HCT116 (cell line): ENCODE measurements at regions not wholly inside any gene's neighbourhood (a gene's known extent, or its start where the extent isn't known, plus 50 kb on each side); places are given as distances from the start of the nearest gene placed in this dataset.

ENCODE experiments used
- ATAC-seq: fragments of 200-7000 bp; cut with Tn5 transposase; 2 replicates; pipeline ENCODE4 v1.9.1; 2020; ENCODE audit warnings: mild to moderate bottlenecking, moderate library complexity
- BruUV-seq: library from RNA; stranded (reverse); fragments of 400-500 nt; replicated peaks from 2 replicates; lab custom pipeline; 2021; lab: Mats Ljungman, UMichigan
- CTCF ChIA-PET: fragments of 300-600 bp; sonication (Branson Sonifier 250); formaldehyde crosslinking; loops from one replicate; lab custom pipeline; 2021; ENCODE audit warnings: antibody characterized with exemption; lab: Charles Lee
- POLR2A ChIA-PET: fragments of 300-600, 350-600 bp; sonication (Branson Sonifier 250); formaldehyde crosslinking; loops from one replicate; lab custom pipeline; 2021; ENCODE audit warnings: antibody characterized with exemption; lab: Charles Lee
- RAD21 ChIA-PET, 2 experiments: fragments of 300-600 bp; sonication (Branson Sonifier 250); formaldehyde crosslinking; loops; one replicate each; lab custom pipeline; 2023; ENCODE audit warnings: low total read pairs in 2 of 2; ENCODE audit not compliant: uncharacterized antibody in 2 of 2, unreplicated experiment in 2 of 2, low non-redundant PET in 1 of 2; lab: Charles Lee
- DNase-seq: peaks from one replicate; pipeline ENCODE4 v3.0.0-alpha.2; 2010; ENCODE audit warnings: low read depth, low spot score
- H2AFZ ChIP-seq: fragments of 200-600 bp; shearing (Covaris generic), sonication (generic); 2 replicates; pipeline ENCODE4 v1.6.1; 2017; ENCODE audit warnings: low read depth, mixed run types, mixed read lengths, antibody characterized with exemption, low read length; ENCODE audit not compliant: poor library complexity, severe bottlenecking
- H3K27ac ChIP-seq: 2 replicates; pipeline ENCODE4 v1.5.1; 2012; ENCODE audit warnings: low read depth, low read length
- H3K27me3 ChIP-seq: fragments of 200-600 bp; sonication (generic); 2 replicates; pipeline ENCODE4 v1.6.1; 2016; ENCODE audit warnings: mixed run types, low read length, mixed read lengths; ENCODE audit not compliant: insufficient read depth
- H3K36me3 ChIP-seq, 2 experiments: fragments of 200-500 bp in 1 of 2; fragments of 200-600 bp in 1 of 2; sonication (Bioruptor generic) in 1 of 2; sonication (generic) in 1 of 2; 2 replicates each; pipeline versions ENCODE4 v1.5.1 to v1.6.1; 2014 to 2016; ENCODE audit warnings: low read length in 2 of 2, inconsistent platforms in 1 of 2, mixed read lengths in 1 of 2, mixed run types in 1 of 2; ENCODE audit not compliant: insufficient read depth in 2 of 2, control insufficient read depth in 1 of 2
- H3K4me1 ChIP-seq, 2 experiments: fragments of 200-600 bp in 1 of 2; sonication (generic) in 1 of 2; 2 replicates each; pipeline versions ENCODE4 v1.5.1 to v1.6.1; 2012 to 2017; ENCODE audit warnings: low read length in 2 of 2, inconsistent platforms in 1 of 2, mild to moderate bottlenecking in 1 of 2, mixed read lengths in 1 of 2, mixed run types in 1 of 2, moderate library complexity in 1 of 2; ENCODE audit not compliant: insufficient read depth in 2 of 2, control insufficient read depth in 1 of 2
- H3K4me2 ChIP-seq: fragments of 200-600 bp; sonication (generic); 2 replicates; pipeline ENCODE4 v1.6.1; 2017; ENCODE audit warnings: mixed run types, low read length, mixed read lengths
- H3K4me3 ChIP-seq, 2 experiments: fragments of 200-600 bp in 1 of 2; sonication (generic) in 1 of 2; replicated peaks in 1 of 2; 2 replicates each; pipeline ENCODE4 v1.5.1; 2011 to 2016; ENCODE audit warnings: low read length in 2 of 2, control low read depth in 1 of 2, low read depth in 1 of 2, mild to moderate bottlenecking in 1 of 2, mixed read lengths in 1 of 2, mixed run types in 1 of 2
- H3K79me2 ChIP-seq: fragments of 200-600 bp; sonication (generic); 2 replicates; pipeline ENCODE4 v1.6.1; 2017; ENCODE audit warnings: mild to moderate bottlenecking, mixed run types, low read length, moderate library complexity, mixed read lengths; ENCODE audit not compliant: insufficient read depth
- H3K9ac ChIP-seq: fragments of 200-600 bp; sonication (generic); 2 replicates; pipeline ENCODE4 v1.6.1; 2016; ENCODE audit warnings: low read length, mixed read lengths
- H3K9me2 ChIP-seq: fragments of 200-600 bp; sonication (generic), shearing (Covaris generic); 2 replicates; pipeline ENCODE4 v1.6.1; 2017; ENCODE audit warnings: mixed run types, mild to moderate bottlenecking, moderate library complexity; ENCODE audit not compliant: insufficient read depth
- H3K9me3 ChIP-seq, 2 experiments: fragments of 200-500 bp in 1 of 2; fragments of 200-600 bp in 1 of 2; sonication (Bioruptor generic) in 1 of 2; sonication (generic) in 1 of 2; 2 replicates each; pipeline ENCODE4 v1.6.1; 2014 to 2017; ENCODE audit warnings: low read length in 2 of 2, mixed read lengths in 2 of 2, inconsistent platforms in 1 of 2, low read depth in 1 of 2, mild to moderate bottlenecking in 1 of 2, mixed run types in 1 of 2, moderate library complexity in 1 of 2; ENCODE audit not compliant: control insufficient read depth in 1 of 2, insufficient read depth in 1 of 2
- H4K20me1 ChIP-seq: fragments of 200-600 bp; sonication (generic), shearing (Covaris generic); 2 replicates; pipeline ENCODE4 v1.6.1; 2017; ENCODE audit warnings: mixed run types, mild to moderate bottlenecking, moderate library complexity; ENCODE audit not compliant: insufficient read depth
- CBX3 ChIP-seq: IDR thresholded peaks from 2 replicates; pipeline ENCODE4 v1.6.1; 2012; ENCODE audit warnings: low read depth
- ELF1 ChIP-seq: IDR thresholded peaks from 2 replicates; pipeline ENCODE4 v1.6.1; 2012; ENCODE audit warnings: low read depth, borderline replicate concordance
- EZH2 ChIP-seq: fragments of 200-600 bp; sonication (generic); IDR thresholded peaks from 2 replicates; pipeline ENCODE4 v1.6.1; 2017; ENCODE audit warnings: antibody characterized with exemption, mixed run types
- EZH2phosphoT487 ChIP-seq: fragments of 200-600 bp; IDR thresholded peaks from 2 replicates; pipeline ENCODE4 v1.6.1; 2018; ENCODE audit warnings: antibody characterized with exemption, borderline replicate concordance
- JUND ChIP-seq: IDR thresholded peaks from 2 replicates; pipeline ENCODE4 v1.6.1; 2012
- POLR2A ChIP-seq: IDR thresholded peaks from 2 replicates; pipeline ENCODE4 v1.7.0; 2011; ENCODE audit warnings: borderline replicate concordance; ENCODE audit not compliant: insufficient read depth, insufficient read length; ENCODE audit errors: extremely low read depth
- POLR2AphosphoS5 ChIP-seq: IDR thresholded peaks from 2 replicates; pipeline ENCODE4 v1.6.1; 2011; ENCODE audit warnings: mild to moderate bottlenecking, low read depth, low read length, moderate library complexity
- RAD21 ChIP-seq: IDR thresholded peaks from 2 replicates; pipeline ENCODE4 v1.6.1; 2012; ENCODE audit warnings: low read depth, mild to moderate bottlenecking
- SIN3A ChIP-seq: IDR thresholded peaks from 2 replicates; pipeline ENCODE4 v1.6.1; 2012; ENCODE audit warnings: low read depth
- SP1 ChIP-seq: IDR thresholded peaks from 2 replicates; pipeline ENCODE4 v1.6.1; 2012; ENCODE audit warnings: low read depth
- SRF ChIP-seq: IDR thresholded peaks from 2 replicates; pipeline ENCODE4 v1.6.1; 2012; ENCODE audit warnings: low read depth
- TCF7L2 ChIP-seq: IDR thresholded peaks from 2 replicates; pipeline ENCODE4 v1.7.0; 2011; ENCODE audit warnings: borderline replicate concordance, inconsistent platforms; ENCODE audit not compliant: insufficient read depth, insufficient read length; ENCODE audit errors: extremely low read depth
- YY1 ChIP-seq: IDR thresholded peaks from 2 replicates; pipeline ENCODE4 v1.6.1; 2011; ENCODE audit warnings: low read length, low read depth, moderate library complexity, mild to moderate bottlenecking; ENCODE audit not compliant: insufficient replicate concordance; ENCODE audit errors: extremely low read depth
- ZNF274 ChIP-seq: fragments of 200-500 bp; sonication (Bioruptor generic); IDR thresholded peaks from 2 replicates; pipeline ENCODE4 v1.6.1; 2014; ENCODE audit warnings: mild to moderate bottlenecking, low read depth, low read length, inconsistent platforms
- intact Hi-C: fragments of 100-400 bp; cut with micrococcal nuclease; formaldehyde crosslinking; loops from 2 replicates; pipeline ENCODE4 v1.10.0; 2022
- TF ChIP-seq, protein P1 (sequence below): IDR thresholded peaks from 2 replicates; pipeline ENCODE4 v1.6.1; 2011; ENCODE audit warnings: mild to moderate bottlenecking, low read length, moderate library complexity; ENCODE audit not compliant: insufficient replicate concordance; ENCODE audit errors: extremely low read depth
- TF ChIP-seq, protein P2 (sequence below): IDR thresholded peaks from 2 replicates; pipeline ENCODE4 v1.6.1; 2012
- TF ChIP-seq, protein P3 (sequence below): IDR thresholded peaks from 2 replicates; pipeline ENCODE4 v1.6.1; 2012

DNA sequence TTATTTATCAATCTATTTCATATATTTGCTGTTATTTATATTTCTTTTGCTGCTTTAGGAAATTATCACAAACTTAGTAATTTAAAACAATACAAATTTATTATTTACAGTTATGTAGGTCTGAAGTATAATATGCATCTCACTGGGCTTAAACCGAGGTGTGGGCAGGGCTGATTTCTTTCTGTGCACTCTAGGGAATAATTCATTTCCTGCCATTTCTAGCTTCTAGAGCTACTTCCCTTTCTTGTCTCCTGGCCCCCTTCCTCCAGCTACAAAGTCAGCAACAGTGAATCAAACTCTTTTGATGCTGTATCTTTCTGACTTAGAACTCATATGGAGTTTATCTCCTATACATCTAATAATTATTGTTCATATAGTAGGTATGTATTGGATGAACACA lies 303.5 kb upstream of the ARSJ start:
- ChIA-PET POLR2A (no interaction called here), RAD21 (no interaction called here), CTCF (no interaction called here)
- no peak for ATAC-seq
- intact Hi-C loops, result no loop called here
- Histone ChIP-seq H3K4me2 (no peak overlapping the region), H3K4me3 (no peak overlapping the region), H3K9me3 (no peaks in the 10 kb centered on the region), H3K79me2 (no peaks in the 10 kb centered on the region), H4K20me1 (no peaks in the 10 kb centered on the region), H3K27me3 (no peaks in the 10 kb centered on the region), H3K9me2 (no peaks in the 10 kb centered on the region), H3K9ac (no peak overlapping the region), H3K4me1 (no peaks in the 10 kb centered on the region), H3K27ac (no peak overlapping the region), H2AFZ (no peak overlapping the region), H3K36me3 (no peaks in the 10 kb centered on the region)
- TF ChIP-seq, protein P1, sequence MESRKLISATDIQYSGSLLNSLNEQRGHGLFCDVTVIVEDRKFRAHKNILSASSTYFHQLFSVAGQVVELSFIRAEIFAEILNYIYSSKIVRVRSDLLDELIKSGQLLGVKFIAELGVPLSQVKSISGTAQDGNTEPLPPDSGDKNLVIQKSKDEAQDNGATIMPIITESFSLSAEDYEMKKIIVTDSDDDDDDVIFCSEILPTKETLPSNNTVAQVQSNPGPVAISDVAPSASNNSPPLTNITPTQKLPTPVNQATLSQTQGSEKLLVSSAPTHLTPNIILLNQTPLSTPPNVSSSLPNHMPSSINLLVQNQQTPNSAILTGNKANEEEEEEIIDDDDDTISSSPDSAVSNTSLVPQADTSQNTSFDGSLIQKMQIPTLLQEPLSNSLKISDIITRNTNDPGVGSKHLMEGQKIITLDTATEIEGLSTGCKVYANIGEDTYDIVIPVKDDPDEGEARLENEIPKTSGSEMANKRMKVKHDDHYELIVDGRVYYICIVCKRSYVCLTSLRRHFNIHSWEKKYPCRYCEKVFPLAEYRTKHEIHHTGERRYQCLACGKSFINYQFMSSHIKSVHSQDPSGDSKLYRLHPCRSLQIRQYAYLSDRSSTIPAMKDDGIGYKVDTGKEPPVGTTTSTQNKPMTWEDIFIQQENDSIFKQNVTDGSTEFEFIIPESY, result no peak
- TF ChIP-seq ZNF274 (no peak), CBX3 (no peak), TCF7L2 (no peak), SIN3A (no peak), SP1 (no peak), JUND (no peak), POLR2A (no peak), EZH2 (no peak), ELF1 (no peak), POLR2AphosphoS5 (no peak), SRF (no peak), RAD21 (no peak), YY1 (no peak), EZH2phosphoT487 (no peak)
- TF ChIP-seq, protein P2, sequence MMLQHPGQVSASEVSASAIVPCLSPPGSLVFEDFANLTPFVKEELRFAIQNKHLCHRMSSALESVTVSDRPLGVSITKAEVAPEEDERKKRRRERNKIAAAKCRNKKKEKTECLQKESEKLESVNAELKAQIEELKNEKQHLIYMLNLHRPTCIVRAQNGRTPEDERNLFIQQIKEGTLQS, result no peak
- TF ChIP-seq, protein P3, sequence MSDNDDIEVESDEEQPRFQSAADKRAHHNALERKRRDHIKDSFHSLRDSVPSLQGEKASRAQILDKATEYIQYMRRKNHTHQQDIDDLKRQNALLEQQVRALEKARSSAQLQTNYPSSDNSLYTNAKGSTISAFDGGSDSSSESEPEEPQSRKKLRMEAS, result no peak
- no peak for DNase-seq
- no TSS peak for BruUV-seq
